ENCODE measurements at regions not wholly inside any gene's neighbourhood (a gene's known extent, or its start where the extent isn't known, plus 50 kb on each side); places are given as distances from the start of the nearest gene placed in this dataset.

- Histone ChIP-seq H3K4ac (ENCODE audit: low read depth, low read length) (no peak overlapping the region), H3K27me3 (ENCODE audit: control insufficient read depth, insufficient read depth, low read length) (no peaks in the 10 kb centered on the region; the same call in 1 of the 2 replicates), H3K56ac (ENCODE audit: extremely low read depth, insufficient read depth, low read length) (no peak overlapping the region), H3K23ac (ENCODE audit: low read depth, low read length) (no peak overlapping the region), H3K4me1 (ENCODE audit: control insufficient read depth, insufficient read depth, low read length) (no peaks in the 10 kb centered on the region), H3K36me3 (ENCODE audit: control insufficient read depth, insufficient read depth, low read length) (no peaks in the 10 kb centered on the region), H3K9me1 (ENCODE audit: insufficient read depth, low read length) (no peaks in the 10 kb centered on the region), H3K14ac (replicated peaks; ENCODE audit: low read depth, low read length) (no peak overlapping the region), H3K9me3 (ENCODE audit: control insufficient read depth, insufficient read depth, low read length) (no peaks in the 10 kb centered on the region), H3K9ac (ENCODE audit: low read depth, low read length) (no peak overlapping the region), H3K4me2 (ENCODE audit: low read depth, low read length) (no peak overlapping the region), H2BK5ac (ENCODE audit: low read depth, low read length, poor library complexity, severe bottlenecking) (no peak overlapping the region), H2BK120ac (ENCODE audit: low read depth, low read length) (no peak overlapping the region), H3K79me1 (ENCODE audit: low read depth in 1 of 2, low read length in 2 of 2) (no peaks in the 10 kb centered on the region), H2AK5ac (ENCODE audit: low read depth, low read length) (no peak overlapping the region), H3K18ac (ENCODE audit: low read depth, low read length) (no peak overlapping the region), H4K20me1 (ENCODE audit: insufficient read depth, low read length) (no peaks in the 10 kb centered on the region), H4K5ac (ENCODE audit: low read depth, low read length) (no peak overlapping the region), H2AK9ac (replicated peaks; ENCODE audit: low read depth, low read length, poor library complexity) (no peak overlapping the region), H2BK20ac (ENCODE audit: low read depth, low read length) (no peak overlapping the region), H4K91ac (ENCODE audit: insufficient read depth, low read depth, low read length) (no peak overlapping the region), H4K8ac (ENCODE audit: low read depth in 2 of 2, low read length in 2 of 2) (no peak overlapping the region), H3K4me3 (ENCODE audit: insufficient read depth, low read depth, low read length) (no peak overlapping the region), H3K27ac (ENCODE audit: insufficient read depth, low read length) (no peak overlapping the region), H2AFZ (replicated peaks; ENCODE audit: low read length, poor library complexity) (no peak overlapping the region), H2BK15ac (ENCODE audit: low read depth, low read length) (no peak overlapping the region)
- no TSS peak for BruUV-seq (replicated peaks)
- dilution Hi-C loops (cut with HindIII; ENCODE audit: low sequenced_read_pairs, unreplicated experiment) (no loop called here), in situ Hi-C loops (cut with MboI; ENCODE audit: low sequenced_read_pairs) (no loop called here), intact Hi-C loops (cut with micrococcal nuclease) (no loop called here)
- ChIA-PET CTCF (no interaction called here), POLR2A (ENCODE audit: unreplicated experiment) (no interaction called here)
- ATAC-seq (ENCODE audit: low read depth), result no peak
- TF ChIP-seq RCOR1 (IDR thresholded peaks at IDR 0.05; ENCODE audit: insufficient replicate concordance, low read length) (no peak), MAZ (IDR thresholded peaks at IDR 0.05; ENCODE audit: borderline replicate concordance, low read depth, low read length) (no peak), CEBPB (IDR thresholded peaks at IDR 0.05; ENCODE audit: low read depth, low read length) (no peak), USF2 (IDR thresholded peaks at IDR 0.05; ENCODE audit: low read depth, low read length) (no peak), MAFK (IDR thresholded peaks at IDR 0.05; ENCODE audit: low read depth, low read length) (no peak)
- DNase-seq, result no peak
- WGBS, 2 experiments (ENCODE audit: extremely low coverage in 2 of 2, insufficient read length in 1 of 2), result no CpG with 5 or more reads among the region's 2 CpGs
These were observed 202.2 kb upstream of the VLDLR start for GRCh38 chr9:2419347-2419746.

Data from IMR-90 (cell line).